BJ (cell line): ENCODE measurements at regions not wholly inside any gene's neighbourhood (a gene's known extent, or its start where the extent isn't known, plus 50 kb on each side); places are given as distances from the start of the nearest gene placed in this dataset.

ENCODE experiments used
- CTCF ChIA-PET: fragments of 350-600 bp; formaldehyde crosslinking; extraction: SDS; loops from one replicate; lab custom pipeline; 2021; ENCODE audit warnings: antibody characterized with exemption, inconsistent platforms; lab: Yijun Ruan, JAX
- POLR2A ChIA-PET: fragments of 300-600 bp; sonication (Branson Sonifier 250); formaldehyde crosslinking; extraction: SDS; loops from one replicate; lab custom pipeline; 2021; ENCODE audit warnings: antibody characterized with exemption; lab: Charles Lee
- DNase-seq: peaks from one replicate; pipeline ENCODE4 v3.0.0-alpha.2; 2011; ENCODE audit warnings: low read depth
- H3K27me3 ChIP-seq: 2 replicates; pipeline ENCODE4 v1.6.0; 2011; ENCODE audit warnings: low read length; ENCODE audit not compliant: control insufficient read depth, insufficient read depth
- H3K36me3 ChIP-seq: 2 replicates; pipeline ENCODE4 v1.5.1; 2011; ENCODE audit warnings: low read length; ENCODE audit not compliant: control insufficient read depth, insufficient read depth
- H3K4me3 ChIP-seq: 2 replicates; pipeline ENCODE4 v1.5.1; 2011; ENCODE audit warnings: low read depth, mild to moderate bottlenecking, control low read depth, low read length
- TF ChIP-seq, protein P1 (sequence below): IDR thresholded peaks from 2 replicates; pipeline ENCODE4 v1.5.1; 2011; ENCODE audit warnings: low read depth, mild to moderate bottlenecking, control low read depth, inconsistent platforms, low read length, moderate library complexity; ENCODE audit not compliant: insufficient read depth

DNA sequence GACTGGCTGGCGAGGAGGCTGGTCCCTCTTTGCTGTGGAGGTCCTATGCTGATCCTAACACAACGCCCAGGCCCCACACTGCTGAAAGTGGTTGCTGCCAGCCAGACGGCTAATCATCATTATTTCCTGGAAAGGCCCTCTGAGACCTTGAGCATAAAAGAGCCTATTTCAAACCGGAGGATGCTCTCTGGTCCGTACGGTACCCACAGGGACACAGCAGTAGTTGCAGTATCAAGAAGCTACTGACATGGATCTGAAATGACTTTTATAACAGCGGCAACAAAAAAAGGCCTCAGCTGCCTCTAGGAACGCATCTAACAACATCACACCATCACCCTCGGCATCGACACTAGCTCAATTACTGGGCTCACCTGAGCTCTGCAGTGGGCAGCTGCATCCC lies 59.1 kb upstream of the FOXB1 start:
- no peak overlapping the region for H3K4me3 ChIP-seq
- H3K36me3 ChIP-seq = no peaks in the 10 kb centered on the region
- CTCF ChIA-PET = interaction anchor here (0.8 kb wide), 1 partner anchor 64 kb away, joined by 3 read pairs; no protein-coding TSS in a partner anchor
- POLR2A ChIA-PET = no interaction called here
- no peaks in the 10 kb centered on the region for H3K27me3 ChIP-seq
- TF ChIP-seq, protein P1, sequence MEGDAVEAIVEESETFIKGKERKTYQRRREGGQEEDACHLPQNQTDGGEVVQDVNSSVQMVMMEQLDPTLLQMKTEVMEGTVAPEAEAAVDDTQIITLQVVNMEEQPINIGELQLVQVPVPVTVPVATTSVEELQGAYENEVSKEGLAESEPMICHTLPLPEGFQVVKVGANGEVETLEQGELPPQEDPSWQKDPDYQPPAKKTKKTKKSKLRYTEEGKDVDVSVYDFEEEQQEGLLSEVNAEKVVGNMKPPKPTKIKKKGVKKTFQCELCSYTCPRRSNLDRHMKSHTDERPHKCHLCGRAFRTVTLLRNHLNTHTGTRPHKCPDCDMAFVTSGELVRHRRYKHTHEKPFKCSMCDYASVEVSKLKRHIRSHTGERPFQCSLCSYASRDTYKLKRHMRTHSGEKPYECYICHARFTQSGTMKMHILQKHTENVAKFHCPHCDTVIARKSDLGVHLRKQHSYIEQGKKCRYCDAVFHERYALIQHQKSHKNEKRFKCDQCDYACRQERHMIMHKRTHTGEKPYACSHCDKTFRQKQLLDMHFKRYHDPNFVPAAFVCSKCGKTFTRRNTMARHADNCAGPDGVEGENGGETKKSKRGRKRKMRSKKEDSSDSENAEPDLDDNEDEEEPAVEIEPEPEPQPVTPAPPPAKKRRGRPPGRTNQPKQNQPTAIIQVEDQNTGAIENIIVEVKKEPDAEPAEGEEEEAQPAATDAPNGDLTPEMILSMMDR = no peak
- no peak for DNase-seq

DNA sequence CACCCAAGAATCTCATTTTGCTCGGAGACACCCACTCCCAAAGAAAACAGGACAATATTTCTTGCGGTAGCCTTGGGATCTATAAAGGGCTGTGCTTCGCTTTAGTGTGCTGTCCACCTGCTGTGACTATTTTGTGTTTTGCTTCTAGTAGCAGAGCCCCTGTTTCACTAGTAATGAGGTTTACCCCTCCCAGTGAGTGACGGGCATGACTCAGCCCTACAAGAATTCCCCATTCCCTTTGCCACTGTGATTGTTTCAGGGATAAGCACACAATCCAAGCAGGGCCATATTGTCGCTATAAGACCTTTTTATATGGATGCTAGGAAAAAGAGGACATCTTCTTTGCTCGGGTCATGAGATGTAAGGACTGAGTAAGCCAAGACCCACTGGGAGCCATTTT lies 62.5 kb upstream of the FOXB1 start:
- H3K36me3 ChIP-seq = no peaks in the 10 kb centered on the region
- no peak overlapping the region for H3K4me3 ChIP-seq
- no peaks in the 10 kb centered on the region for H3K27me3 ChIP-seq
- POLR2A ChIA-PET = no interaction called here
- DNase-seq = no peak
- CTCF ChIA-PET = no interaction called here
- TF ChIP-seq, protein P1 = no peak

DNA sequence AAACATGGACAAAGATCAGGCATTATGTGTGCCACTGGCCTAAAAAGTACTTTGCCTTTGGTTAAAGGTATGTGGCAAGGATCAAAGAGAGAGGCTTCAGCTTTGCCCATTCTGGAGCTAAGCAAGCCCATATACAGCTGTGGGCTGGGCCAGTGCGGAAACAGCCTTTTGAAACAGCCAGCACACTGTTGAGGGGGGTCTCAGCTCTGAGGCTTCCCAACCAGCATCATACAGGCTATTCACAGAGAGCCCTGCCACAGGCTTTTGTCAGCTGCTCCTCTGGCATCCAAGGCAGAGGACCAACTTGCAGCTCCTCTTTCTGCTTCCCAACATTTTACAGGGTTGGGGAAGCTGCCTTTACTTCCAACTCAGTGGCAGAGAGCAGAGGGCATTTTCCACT lies 63.2 kb upstream of the FOXB1 start:
- CTCF ChIA-PET = no interaction called here
- POLR2A ChIA-PET = no interaction called here
- H3K4me3 ChIP-seq = no peak overlapping the region
- TF ChIP-seq, protein P1 = no peak
- no peak for DNase-seq
- no peaks in the 10 kb centered on the region for H3K27me3 ChIP-seq
- no peaks in the 10 kb centered on the region for H3K36me3 ChIP-seq

DNA sequence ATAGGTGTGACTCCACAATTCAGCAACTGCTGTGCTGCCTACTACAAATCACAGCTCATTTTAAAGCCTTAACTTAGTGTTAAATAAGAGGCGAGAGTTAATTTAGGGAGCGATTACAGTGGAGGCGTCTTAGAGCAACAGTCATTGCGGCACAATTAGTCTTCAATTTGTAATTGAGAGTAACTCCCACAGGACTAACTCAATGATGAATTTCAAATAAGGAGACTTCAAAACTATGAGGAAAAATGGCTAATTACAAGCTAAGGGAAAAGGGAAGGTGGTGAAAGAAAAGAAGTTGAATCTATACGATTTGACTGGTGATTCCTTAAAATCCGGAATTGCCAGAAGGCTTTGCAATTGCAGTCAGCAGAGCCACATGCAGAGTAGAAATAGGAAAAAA lies 63.7 kb upstream of the FOXB1 start:
- Histone ChIP-seq H3K27me3 (no peaks in the 10 kb centered on the region), H3K36me3 (no peaks in the 10 kb centered on the region), H3K4me3 (no peak overlapping the region)
- no peak for DNase-seq
- POLR2A ChIA-PET = no interaction called here
- TF ChIP-seq, protein P1 = no peak
- CTCF ChIA-PET = no interaction called here

DNA sequence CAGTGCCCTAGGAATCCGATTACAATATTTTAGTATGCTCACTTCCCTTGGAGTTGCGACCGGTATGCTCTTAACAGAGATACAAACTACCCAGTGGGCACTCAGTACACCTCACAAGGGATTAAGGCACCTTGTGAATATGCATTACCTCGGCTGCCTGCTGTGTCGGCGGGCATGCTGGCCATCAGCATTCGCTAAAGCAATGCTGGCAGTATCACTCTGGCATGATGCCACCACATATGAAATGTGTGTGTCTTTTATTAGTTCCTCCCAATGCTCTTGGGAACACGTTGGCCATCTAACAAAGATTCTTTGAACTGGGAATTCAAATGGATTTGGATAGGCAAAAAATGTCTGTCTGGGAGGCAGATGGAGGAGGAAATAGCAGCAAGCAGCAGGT lies 67.4 kb upstream of the FOXB1 start:
- Histone ChIP-seq H3K27me3 (no peaks in the 10 kb centered on the region), H3K36me3 (no peaks in the 10 kb centered on the region), H3K4me3 (no peak overlapping the region)
- DNase-seq = no peak
- ChIA-PET CTCF (no interaction called here), POLR2A (no interaction called here)
- TF ChIP-seq, protein P1 = no peak
